Ishikawa (cell line): ENCODE measurements at regions not wholly inside any gene's neighbourhood (a gene's known extent, or its start where the extent isn't known, plus 50 kb on each side); places are given as distances from the start of the nearest gene placed in this dataset.

ENCODE experiments used
- CEBPB ChIP-seq: IDR thresholded peaks from 2 replicates; pipeline ENCODE4 v1.6.1; 2012
- CREB1 ChIP-seq: IDR thresholded peaks from 2 replicates; pipeline ENCODE4 v1.6.1; 2012; ENCODE audit warnings: low read depth
- EGR1 ChIP-seq: IDR thresholded peaks from 2 replicates; pipeline ENCODE4 v1.6.1; 2012
- EP300 ChIP-seq: IDR thresholded peaks from 2 replicates; pipeline ENCODE4 v1.6.1; 2012; ENCODE audit warnings: borderline replicate concordance
- FOXM1 ChIP-seq: IDR thresholded peaks from 2 replicates; pipeline ENCODE4 v1.6.1; 2012; ENCODE audit warnings: low read depth, borderline replicate concordance
- NFIC ChIP-seq: IDR thresholded peaks from 2 replicates; pipeline ENCODE4 v1.6.1; 2012
- RAD21 ChIP-seq: IDR thresholded peaks from 2 replicates; pipeline ENCODE4 v1.6.1; 2012; ENCODE audit warnings: low read depth
- REST ChIP-seq: IDR thresholded peaks from 2 replicates; pipeline ENCODE4 v1.6.1; 2012; ENCODE audit warnings: low read depth, mild to moderate bottlenecking
- TAF1 ChIP-seq: IDR thresholded peaks from 2 replicates; pipeline ENCODE4 v1.6.1; 2012; ENCODE audit warnings: low read depth, mild to moderate bottlenecking
- TCF12 ChIP-seq: IDR thresholded peaks from 2 replicates; pipeline ENCODE4 v1.6.1; 2012; ENCODE audit warnings: low read depth
- TEAD4 ChIP-seq: IDR thresholded peaks from 2 replicates; pipeline ENCODE4 v1.6.1; 2012
- YY1 ChIP-seq: IDR thresholded peaks from 2 replicates; pipeline ENCODE4 v1.6.1; 2012; ENCODE audit warnings: low read depth
- ZBTB7A ChIP-seq: IDR thresholded peaks from 2 replicates; pipeline ENCODE4 v1.6.1; 2012; ENCODE audit warnings: low read depth
- TF ChIP-seq, protein P1 (sequence below): IDR thresholded peaks from 2 replicates; pipeline ENCODE4 v1.6.1; 2012
- TF ChIP-seq, protein P2 (sequence below): IDR thresholded peaks from 2 replicates; pipeline ENCODE4 v1.6.1; 2012

DNA sequence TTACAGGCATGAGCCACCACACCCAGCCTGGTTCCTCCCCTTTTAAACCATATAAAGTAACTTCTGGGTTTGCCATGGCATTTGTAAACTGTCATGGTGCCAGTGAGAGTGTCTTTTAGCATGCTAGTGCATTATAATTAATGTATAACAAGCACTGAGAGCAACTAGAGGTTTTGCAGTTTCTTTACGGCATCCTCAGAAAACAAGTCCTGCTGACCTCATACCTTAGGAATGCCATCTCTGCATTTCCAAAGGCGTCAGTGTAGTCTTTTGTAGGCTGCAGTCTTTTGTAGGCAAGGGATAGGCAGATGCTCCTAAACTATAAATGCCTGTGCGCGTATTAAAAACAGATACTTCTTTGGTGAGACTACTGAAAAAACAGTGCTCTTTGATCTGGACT is 75.0 kb upstream of the EZR start:
- TF ChIP-seq ZBTB7A (no peak), TEAD4 (peak; percentile 87)

- no peak for TF ChIP-seq CREB1
Observed at GRCh38 chr6:158892266-158892665, 73.1 kb upstream of the EZR start.

DNA sequence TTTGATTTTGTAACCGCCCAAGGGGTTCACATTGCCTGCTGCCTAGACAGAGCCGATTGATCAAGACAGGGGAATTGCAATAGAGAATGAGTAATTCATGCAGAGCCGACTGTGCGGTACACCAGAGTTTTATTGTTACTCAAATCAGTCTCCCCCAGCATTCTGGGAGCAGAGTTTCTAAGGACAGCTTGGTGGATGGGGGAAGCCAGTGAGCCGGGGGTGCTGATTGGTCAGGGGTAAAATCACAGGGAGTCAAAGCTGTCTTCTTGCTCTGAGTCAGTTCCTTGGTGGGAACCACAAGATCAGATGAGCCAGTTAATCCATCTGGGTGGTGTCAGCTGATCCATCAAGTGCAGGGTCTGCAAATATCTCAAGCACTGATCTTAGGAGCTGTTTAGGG is 60.0 kb upstream of the EZR start:
- TF ChIP-seq REST (no peak), TCF12 (no peak), EP300 (no peak), NFIC (no peak), RAD21 (no peak), TAF1 (no peak), TEAD4 (no peak), CEBPB (no peak), EGR1 (no peak), ZBTB7A (no peak), FOXM1 (no peak), YY1 (no peak), CREB1 (no peak)
- TF ChIP-seq, protein P1, sequence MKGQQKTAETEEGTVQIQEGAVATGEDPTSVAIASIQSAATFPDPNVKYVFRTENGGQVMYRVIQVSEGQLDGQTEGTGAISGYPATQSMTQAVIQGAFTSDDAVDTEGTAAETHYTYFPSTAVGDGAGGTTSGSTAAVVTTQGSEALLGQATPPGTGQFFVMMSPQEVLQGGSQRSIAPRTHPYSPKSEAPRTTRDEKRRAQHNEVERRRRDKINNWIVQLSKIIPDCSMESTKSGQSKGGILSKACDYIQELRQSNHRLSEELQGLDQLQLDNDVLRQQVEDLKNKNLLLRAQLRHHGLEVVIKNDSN, result no peak
- TF ChIP-seq, protein P2, sequence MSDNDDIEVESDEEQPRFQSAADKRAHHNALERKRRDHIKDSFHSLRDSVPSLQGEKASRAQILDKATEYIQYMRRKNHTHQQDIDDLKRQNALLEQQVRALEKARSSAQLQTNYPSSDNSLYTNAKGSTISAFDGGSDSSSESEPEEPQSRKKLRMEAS, result no peak

- TF ChIP-seq, protein P1, result no peak
- TF ChIP-seq ZBTB7A, result no peak
- TF ChIP-seq TCF12, result no peak
- TF ChIP-seq CEBPB, result no peak
- TF ChIP-seq NFIC, result no peak
- no peak for TF ChIP-seq TEAD4
- TF ChIP-seq RAD21, result no peak
- TF ChIP-seq, protein P2, result no peak
- no peak for TF ChIP-seq CREB1
- TF ChIP-seq TAF1, result no peak
- TF ChIP-seq YY1, result no peak
- TF ChIP-seq EGR1, result no peak
- TF ChIP-seq EP300, result no peak
- no peak for TF ChIP-seq REST
- no peak for TF ChIP-seq FOXM1
Observed at GRCh38 chr6:158877716-158878115, 58.5 kb upstream of the EZR start.

DNA sequence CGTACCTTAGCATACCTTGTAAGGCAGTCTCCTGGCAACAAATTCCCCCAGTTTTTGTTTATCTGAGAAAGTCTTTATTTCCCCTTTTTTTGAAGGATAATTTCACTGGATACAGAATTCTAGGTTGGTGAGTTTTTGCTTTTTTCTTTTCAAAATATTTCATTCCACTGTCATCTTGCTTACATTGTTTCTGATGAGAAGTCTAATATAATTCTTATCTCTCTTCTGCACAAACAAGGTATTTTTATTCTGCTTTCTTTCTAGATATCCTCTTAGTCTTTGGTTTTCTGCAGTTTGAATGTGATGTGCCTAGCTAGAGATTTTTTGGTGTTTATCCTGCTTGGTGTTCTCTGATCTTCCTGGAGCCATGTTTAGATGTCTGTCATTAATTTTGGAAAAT is 57.7 kb upstream of the EZR start:
- TF ChIP-seq FOXM1, result no peak
- TF ChIP-seq, protein P2, result no peak
- TF ChIP-seq, protein P1, result no peak

DNA sequence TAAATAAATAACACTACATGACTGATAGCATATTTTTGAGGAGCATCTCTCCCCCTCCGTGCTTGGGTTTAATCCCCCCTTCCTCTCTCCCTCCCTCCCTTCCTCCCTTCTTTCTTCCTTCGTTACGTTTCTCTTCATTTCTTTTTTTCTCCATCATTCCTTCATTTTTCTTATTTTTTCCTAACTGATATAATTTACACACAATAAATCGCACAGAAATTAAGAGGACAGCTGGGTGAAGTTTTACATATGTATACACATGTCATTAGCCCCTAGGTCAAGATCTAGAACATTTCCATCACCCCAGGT is 51.4 kb upstream of the EZR start:
- TF ChIP-seq CREB1 (no peak), CEBPB (no peak), REST (no peak), TEAD4 (no peak), TCF12 (no peak), RAD21 (no peak), ZBTB7A (no peak), TAF1 (no peak), NFIC (no peak), YY1 (no peak), EP300 (no peak)
- TF ChIP-seq, protein P2, result no peak
